NCI-H1092 (cell line): ENCODE measurements at regions not wholly inside any gene's neighbourhood (a gene's known extent, or its start where the extent isn't known, plus 50 kb on each side); places are given as distances from the start of the nearest gene placed in this dataset.
"Not testable (repeated sequence)": the region's sequence is repeated elsewhere in the genome, so short reads cannot be mapped to it uniquely, and the experiment has no call there.

Experiments used
- DNase-seq: peaks from one replicate; lab custom pipeline; 2025; lab: John Stamatoyannopoulos, UW

DNA sequence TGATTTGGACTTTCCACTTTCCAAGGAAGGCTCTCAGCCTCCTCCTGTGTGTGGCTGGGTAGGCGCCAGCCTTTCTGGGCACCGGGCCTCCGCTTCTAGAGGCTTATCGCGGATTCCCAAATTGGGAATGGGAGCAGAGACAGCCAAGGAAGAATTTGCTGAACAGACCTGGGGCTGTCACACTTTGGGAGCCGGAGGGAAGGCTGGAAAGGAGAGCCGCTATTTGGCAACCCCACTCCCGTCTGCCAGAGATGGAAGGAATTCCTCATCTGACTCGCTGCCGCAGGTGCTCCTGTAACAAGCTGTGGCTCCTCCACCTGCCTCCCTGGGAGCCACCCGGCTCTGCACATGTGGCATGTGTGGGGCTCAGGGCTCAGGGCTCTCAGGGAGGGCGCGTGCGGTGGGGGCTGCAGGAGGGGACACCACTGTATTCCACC lies 50.8 kb upstream of the ECHDC3 start:
- no peak for DNase-seq

DNA sequence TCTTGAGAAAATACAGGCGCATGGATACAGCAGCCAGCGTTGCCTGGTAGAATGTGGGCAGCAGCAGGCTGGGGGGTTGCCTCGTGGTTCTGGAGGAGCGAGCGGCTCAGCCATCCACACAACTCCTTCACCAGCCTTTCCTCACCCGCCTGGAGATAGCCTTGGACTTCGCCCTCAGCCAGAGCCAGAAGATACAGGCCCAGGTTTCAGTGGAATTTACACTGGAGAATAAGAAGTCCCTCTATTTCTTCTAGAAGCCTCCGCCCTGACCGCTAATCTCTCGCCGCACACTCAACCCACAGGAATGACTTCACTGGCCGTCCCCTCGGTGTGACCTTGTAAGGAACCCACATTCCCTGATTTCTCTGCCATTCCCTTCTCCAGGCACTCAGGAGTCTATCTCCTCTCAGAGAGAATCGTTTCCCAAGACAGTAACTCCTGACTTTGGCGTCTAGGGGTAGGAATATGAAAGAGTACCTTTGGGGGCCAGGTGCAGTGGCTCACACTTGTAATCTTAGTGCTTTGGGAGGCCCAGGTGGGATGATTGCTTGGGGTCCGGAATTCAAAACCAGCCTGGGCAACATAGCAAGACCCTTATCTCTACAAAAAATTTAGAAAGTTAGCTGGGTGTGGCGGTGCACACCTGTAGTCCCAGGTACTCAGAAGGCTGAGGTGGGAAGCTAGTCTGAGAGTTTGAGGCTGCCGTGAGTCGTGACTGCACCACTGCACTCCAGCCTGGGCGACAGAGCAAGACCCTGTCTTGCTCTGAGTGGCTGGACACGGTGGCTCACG lies 52.0 kb upstream of the ECHDC3 start:
- no peak for DNase-seq

DNA sequence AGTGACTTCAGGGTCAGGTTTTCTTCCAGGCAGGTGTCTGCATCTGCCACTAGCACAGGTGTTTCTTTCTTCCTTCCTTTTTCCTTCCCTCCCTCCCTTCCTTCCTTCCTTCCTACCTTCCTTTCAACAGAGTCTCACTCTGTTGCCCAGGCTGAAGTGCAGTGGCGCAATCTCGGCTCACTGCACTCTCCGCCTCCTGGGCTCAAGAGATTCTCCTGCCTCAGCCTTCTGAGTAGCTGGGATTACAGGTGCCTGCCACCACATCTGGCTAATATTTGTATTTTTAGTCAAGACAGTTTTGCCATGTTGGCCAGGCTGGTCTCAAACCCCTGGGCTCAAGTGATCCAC lies 53.8 kb upstream of the ECHDC3 start:
- not testable (repeated sequence) for DNase-seq

DNA sequence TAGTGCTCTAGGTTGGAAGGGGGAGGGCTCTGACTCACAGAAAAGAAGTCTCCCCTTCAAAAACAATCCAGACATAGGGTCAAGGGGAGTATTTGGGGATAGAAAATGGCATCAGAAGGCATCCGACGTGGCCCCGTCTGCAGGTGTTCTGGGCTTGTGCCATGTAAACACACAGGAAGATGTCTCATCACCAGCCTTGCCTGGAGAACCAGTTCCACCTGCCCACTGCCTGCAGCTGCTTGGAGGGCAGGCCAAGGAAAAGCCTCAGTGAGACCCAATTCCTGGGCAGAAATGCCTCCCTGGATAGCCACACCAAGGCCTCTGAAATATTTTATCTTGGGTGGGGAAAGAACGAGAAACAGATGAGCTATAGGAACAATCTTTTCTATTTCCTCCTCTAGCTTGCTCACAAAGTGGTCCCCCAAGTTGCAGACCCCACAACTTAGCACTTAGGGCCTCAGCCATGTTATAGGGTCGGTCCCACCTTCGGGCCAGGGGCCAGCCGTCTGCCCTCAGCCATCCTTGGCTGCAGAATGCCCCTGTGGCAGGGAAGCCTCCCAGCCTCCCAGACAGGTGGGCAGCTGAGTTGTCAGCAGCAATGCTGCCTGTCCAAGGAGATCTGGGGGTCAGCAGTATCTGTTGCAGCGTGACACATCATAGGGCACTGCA lies 54.3 kb upstream of the ECHDC3 start:
- DNase-seq = no peak

DNA sequence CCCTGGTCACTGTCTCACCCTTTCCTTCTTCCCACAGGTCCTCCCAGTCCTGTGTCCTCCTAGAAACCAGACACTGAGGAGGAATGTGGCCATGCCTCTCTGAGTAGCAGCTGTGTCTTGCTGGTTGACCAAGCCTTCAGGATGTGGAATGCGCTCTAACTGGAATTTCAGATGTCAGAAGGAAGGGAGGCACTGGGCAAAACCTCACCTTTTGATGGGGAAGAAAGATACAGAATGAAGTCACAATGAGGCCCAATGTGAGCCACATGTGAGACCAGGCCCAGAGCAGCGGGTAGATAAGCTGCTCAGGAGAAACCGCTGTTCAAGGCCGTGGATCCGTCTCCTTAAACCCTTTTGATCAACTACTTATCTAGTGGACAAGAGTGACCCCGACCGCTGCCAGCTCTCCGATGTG lies 54.8 kb upstream of the ECHDC3 start:
- no peak for DNase-seq

DNA sequence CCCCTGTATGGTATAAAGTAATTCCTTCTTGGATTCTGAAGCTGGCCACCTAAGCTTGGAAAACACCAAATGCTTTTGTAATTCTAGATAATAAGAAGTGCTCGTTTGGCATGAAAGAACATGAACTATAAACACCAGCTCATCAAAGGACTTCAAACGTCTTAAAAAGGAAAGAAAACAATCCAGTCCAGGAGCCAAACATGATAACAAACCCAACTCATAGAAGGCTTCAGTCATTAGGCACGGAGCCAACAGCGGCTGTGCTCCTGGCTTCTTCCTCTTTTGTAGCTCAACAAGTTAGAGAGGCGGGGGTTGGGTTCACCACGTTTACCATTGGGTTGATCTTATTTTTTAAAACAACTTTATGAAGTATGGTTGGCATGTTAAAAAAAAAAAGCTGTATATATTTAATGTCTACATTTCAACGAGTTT lies 56.4 kb upstream of the ECHDC3 start:
- peak; percentile 5 for DNase-seq

DNA sequence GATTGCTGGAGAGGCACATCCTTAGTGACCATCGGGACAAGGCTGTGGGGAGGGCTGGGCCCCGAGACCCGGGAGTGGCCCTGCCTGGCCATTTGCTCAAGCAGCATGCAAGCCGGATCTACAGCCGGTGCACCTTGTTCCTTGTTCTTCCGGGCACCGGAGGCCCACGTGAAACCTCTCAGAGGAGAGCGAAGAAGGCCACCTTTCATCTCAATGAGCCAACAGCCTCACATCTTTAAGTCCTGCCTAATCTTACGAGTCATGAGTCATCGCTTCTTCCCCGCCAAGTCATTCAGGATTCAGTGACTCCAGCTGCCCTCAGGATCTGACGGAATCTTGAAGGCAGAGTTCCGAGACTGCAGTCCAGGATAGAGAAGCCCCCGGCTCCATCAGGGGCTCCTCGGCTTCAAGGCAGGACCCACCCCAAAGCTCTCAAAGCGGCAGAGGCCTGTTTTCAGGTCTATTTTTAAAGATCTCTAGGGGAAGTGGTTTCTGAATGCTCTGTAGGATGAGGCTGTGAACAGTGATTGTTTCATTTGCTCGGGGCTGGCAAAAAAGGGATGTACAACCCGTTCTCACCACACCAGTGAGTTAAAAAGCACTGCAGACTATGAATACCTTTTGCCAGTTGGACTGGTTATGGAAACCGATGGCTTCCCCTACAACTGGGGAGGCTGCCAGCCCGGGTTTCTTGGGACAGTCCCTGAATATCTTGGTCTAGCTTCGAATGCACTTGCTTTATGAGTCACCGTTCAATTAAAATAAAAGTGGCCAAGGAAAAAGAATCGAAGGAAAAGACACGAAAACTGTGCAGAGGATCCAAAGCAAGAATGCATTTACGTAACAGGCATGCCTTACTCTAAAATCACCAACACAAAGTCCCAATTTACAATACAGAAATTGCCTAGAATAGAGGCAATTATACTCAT lies 57.2 kb upstream of the ECHDC3 start:
- DNase-seq = no peak

DNA sequence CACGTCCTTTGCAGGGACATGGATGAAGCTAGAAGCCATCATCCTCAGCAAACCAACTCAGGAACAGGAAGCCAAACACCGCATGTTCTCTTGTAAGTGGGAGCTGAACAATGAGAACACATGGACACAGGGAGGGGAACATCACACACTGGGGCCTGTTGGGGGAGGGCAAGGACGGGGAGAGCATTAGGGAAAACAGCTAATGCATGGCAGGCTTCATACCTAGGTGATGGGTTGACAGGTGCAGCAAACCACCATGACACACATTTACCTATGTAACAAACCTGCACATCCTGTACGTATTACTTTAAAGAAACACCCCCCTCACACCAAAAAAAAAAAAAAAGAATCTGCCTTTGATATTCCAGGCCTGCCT lies 57.9 kb upstream of the ECHDC3 start:
- DNase-seq = not testable (repeated sequence)

DNA sequence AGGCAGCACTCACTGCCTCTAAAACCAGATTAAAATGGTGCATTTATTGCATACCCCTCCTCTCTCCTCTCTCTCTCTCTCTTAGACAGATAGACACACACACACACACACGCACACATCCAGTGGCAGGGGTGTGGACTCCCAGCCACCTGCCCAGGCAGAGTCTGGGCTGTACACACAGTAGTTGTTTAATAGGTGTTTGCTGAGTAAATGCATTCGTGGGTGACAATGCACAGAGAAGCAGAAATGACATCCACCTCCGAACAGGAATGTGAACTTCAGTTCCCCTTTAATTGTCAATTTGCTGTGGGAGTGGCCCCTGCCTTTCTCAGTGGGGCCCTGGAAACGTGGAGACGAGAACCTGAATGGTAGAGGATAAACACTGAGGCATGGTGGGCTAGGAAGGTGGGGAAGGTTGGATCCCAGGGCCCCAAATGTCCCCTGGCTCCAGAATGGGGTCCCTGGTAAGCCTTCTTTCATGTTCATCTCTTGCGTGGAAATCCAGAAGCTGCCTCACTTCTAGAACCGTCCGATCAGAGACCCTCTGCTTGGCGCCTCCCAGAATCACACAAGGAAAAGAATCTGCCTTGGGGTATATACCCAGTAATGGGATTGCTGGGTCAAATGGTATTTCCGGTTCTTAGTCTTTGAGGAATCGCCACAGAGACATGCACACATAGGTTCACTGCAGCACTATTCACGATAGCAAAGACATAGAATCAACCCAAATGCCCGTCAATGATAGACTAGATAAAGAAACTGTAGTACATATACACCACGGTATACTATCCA lies 58.5 kb upstream of the ECHDC3 start:
- no peak for DNase-seq

DNA sequence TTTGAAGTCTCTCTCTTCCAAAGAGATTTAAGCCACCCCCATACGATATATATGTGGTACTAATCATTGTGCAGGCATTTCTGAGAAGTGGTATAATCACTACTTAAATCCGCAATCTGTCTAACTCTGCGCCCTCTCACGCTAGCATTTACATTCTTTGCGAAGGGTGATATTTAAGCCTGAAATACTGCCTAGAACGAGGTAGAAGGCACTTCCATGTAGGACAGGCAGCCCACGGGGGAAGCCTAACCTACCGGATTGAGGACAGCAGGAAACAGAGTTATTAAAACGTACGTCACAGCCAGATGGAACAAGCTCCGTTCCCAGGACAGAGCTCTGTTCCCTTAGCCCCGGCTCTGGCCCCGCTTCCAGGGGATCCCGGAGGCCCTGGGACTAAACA lies 59.3 kb upstream of the ECHDC3 start:
- DNase-seq = no peak

DNA sequence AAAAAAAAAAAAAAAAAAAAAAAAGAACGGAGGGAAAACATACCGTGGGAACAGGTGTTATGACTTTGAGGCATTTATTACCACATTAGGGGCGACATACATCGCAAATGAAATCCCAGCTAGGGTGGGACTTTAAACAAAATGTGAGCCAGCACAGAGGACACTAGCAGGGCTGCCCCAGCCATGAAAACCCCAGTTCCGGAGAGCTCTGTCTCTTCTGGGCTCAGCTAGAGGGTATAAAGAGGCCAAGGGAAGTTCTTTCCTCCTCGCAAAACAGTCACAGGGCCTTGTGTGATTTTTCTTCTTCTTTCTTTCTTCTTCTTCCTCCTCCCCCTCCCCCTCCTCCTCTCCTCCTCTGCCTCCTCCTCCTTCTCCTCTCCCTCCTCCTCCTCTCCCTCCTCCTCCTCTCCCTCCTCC lies 59.9 kb upstream of the ECHDC3 start:
- no peak for DNase-seq

DNA sequence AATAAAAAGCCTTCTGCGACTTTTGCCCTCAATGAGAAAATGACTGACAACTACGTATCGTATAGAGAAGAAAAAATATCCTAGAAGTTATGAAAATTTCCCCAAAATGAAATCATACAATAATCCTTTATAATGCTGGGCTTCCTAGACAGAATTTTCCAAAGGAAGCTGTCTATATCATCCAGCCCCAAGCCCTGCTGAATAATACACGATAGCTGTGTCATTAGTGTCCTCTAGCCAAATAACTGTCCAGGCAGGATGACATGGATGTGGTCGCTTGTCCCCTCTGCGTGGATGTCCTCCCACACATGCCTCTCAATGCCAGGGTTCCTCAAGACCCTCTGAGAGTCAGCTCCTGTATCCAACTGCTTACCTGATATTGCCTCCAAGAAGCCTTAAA lies 61.7 kb upstream of the ECHDC3 start:
- no peak for DNase-seq

DNA sequence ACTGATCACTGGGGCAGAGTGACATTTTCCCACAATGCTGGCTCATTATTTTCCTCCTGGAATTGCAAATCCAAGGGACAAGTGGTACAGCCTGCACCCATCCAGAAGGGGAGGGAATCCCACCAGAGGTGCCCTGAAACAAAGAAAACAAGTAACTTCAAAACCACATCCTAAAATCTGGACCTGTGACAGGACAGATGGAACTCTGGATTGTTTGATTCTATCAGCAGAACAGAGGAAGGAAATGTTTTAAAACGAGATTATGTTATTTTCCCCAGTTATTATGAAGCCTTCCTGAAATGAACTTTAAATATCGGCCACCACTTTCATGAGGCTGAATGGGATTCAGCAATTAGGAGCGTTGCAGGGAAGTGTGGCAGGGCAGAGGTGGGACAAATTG lies 62.2 kb upstream of the ECHDC3 start:
- no peak for DNase-seq

DNA sequence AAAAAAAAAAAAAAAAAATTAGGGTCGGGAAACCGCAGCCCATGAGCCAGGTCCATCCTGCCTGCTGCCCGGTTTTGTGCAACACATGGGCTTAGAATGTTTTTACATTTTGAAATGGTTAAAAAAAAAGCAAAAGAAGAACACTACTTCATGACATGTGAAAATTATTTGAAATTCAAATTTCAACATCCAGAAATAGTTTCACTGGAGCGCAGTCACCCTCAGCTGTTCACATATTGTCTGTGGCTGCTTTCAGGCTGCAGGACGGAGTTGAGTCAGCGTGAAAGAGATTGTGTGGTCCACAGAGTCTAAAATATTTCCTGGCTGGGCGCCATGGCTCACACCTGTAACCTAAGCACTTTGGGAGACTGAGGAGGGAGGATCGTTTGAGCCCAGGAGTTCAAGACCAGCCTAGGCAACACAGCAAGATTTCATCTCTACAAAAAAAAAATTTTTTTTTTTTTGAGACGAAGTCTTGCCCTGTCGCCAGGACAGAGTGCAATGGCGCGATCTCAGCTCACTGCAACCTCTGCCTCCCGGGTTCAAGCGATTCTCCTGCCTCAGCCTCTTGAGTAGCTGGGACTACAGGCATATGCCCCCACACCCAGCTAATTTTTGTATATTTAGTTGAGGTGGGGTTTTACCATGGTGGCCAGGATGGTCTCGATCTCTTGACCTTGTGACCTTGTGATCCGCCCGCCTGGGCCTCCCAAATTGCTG lies 63.9 kb upstream of the ECHDC3 start:
- DNase-seq = no peak

DNA sequence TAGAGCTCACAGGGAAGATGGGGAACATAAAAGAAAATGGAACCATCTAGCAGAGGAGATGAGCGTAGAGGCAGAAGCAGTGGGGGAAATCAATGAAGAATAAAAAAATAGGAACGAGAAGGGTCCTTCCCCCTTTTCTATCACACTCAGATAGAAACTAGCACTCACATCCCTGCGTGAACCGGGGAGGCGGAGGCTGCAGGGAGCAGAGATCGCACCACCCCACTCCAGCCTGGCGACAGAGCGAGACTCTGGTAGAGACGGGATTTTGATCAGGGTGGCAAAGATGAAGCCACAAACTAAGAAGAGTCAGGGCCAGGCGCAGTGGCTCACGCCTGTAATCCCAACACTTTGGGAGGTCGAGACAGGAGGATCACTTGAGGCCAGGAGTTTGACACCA lies 64.7 kb upstream of the ECHDC3 start:
- no peak for DNase-seq

DNA sequence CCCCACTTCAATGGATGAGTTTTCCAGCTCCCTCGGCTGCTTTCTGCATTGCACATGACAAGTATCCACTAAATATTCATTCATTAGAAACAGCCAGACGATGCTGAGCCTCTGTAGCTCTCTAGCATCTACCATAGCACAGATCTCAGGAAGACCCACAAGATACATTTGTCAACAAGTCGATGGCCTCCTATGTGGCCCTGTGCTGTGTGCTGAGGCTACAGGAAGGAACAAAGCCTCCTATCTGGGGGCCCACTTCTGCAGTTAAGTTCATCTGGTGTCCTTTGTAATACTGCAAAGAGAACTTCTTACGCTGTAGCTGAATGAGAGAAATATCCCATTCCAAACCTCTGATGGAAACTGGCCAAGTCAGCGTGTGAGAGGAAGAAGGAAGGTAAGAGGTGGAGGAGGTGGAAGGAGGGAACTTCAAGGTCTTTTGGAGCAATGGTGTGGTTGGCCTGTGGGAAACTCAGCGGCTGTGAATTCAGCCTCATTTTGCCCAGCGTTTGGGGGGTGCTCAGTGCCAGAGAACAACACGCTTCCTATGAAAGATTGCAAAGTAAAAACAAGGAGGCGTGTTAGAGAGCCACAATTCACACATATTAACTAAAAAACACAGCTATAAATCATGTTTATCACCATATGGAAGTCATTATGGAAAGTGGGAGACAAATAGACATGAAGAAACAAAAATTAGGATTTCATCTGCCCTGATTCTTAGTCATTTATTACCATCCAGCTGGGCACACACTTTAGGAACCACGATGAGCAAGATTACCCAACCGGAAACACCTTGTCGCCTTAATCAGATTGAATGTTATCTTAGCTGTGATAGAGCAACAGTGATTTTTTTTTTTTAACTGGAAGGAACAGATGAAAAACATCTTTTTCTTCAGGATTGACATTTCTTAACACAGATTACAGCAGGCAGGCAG lies 62.2 kb upstream of the USP6NL start:
- no peak for DNase-seq

DNA sequence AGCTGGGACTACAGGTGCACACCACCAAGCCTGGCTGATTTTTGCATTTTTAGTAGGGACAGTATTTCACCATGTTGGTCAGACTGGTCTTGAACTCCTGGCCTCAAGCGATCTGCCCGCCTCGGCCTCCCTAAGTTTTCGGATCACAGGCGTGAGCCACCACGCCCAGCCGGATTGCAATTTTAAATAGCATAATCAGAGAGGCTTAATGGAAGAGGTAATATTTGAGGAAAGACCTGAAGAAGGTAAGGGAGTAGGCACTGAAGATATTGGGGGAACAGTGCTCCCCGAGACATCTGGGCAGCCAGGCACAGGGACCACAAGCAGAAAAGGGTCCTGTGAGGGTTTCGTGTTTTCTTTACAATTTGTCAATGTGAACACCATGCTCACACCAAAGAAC lies 61.4 kb upstream of the USP6NL start:
- no peak for DNase-seq

DNA sequence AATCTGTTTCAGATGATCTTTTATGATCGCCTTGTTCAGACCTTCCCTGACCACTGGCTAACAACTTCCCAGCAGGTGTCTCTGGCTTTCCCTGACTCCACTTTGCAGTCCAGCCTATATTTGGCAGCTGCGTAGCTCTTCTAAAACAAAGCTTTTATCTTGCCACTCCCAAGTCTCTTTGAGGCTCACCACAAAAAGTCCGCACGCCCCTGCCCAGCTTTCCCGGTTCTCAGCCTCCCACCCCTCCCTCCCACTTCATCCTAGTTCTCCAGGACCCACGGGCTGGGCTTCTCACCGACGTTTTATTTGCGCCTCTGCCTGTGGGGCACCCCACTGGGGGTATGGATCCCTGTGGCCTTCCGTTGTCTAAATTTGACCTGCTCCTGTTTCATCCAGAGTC lies 58.9 kb upstream of the USP6NL start:
- no peak for DNase-seq

DNA sequence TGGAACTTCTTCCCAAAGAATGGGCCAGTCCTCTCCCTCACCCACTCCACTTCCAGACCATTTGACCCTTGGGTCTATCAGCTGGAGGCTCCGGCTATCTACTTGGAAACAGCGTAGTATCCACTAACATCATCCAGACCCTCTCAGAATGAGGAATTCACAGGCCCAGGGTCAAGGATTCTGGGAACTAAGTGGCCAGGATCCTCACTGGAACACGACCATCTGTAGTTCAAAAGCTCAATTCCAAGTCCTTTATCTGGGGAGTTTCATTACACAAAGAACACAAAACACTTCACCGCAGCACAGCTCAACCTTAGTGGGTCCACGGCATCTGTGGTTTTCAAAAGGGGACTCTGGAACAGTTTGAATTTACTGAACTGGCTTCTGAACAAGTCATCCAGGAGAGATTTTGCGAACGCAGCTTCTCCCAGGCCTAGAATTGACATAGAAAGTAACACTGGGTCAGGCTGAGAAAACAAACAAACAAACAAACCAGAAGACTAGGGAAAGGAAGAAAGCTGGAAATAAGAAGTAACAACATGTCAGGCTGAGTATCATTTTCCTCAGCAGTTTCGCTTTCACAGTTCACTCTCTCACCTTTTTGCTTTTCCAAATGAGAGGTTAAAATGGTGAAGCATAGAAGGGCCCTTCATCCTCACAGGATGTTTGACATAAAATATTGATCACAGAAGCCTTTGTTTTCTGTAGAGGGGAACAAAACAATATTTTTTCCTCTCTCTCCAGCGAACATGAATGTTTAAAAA lies 57.6 kb upstream of the USP6NL start:
- DNase-seq = no peak
